Fibroblast of skin of right biceps (primary cell): ENCODE measurements at regions not wholly inside any gene's neighbourhood (a gene's known extent, or its start where the extent isn't known, plus 50 kb on each side); places are given as distances from the start of the nearest gene placed in this dataset.
A peak's percentile ranks its signal among the peaks of the same experiment; 100 is the strongest.
"Not testable (repeated sequence)": the region's sequence is repeated elsewhere in the genome, so short reads cannot be mapped to it uniquely, and the experiment has no call there.

Experiments used
- DNase-seq: peaks from one replicate; pipeline ENCODE4 v3.0.0-alpha.2; 2013

- peak; percentile 11 for DNase-seq
Measured at GRCh38 chr13:80030491-80030890, 310.4 kb downstream of the SPRY2 start.

- no peak for DNase-seq
Measured at GRCh38 chr13:80029170-80029569, 311.8 kb downstream of the SPRY2 start.

GRCh38 chr13:80022146-80022545 lies 318.8 kb downstream of the SPRY2 start:
- DNase-seq, result no peak

DNA sequence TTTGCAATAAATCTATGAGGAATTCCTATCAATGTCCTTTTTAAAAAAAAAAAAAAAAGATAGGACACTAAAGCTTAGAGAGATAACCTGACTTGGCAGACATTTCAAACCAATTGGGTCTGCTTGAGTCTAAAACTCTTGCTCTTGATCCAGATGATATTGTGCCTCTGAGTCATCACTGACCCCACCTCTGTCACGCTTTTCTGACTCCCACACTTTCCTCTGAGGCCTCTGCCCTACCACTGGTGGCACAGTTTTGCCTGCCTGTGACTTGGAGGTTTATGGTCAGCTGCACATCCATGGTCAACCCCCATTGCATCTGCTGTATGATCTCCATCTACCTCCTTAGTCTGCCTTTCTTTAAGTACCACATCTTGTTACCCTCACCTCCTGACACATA lies 328.7 kb downstream of the SPRY2 start:
- DNase-seq, result no peak

DNA sequence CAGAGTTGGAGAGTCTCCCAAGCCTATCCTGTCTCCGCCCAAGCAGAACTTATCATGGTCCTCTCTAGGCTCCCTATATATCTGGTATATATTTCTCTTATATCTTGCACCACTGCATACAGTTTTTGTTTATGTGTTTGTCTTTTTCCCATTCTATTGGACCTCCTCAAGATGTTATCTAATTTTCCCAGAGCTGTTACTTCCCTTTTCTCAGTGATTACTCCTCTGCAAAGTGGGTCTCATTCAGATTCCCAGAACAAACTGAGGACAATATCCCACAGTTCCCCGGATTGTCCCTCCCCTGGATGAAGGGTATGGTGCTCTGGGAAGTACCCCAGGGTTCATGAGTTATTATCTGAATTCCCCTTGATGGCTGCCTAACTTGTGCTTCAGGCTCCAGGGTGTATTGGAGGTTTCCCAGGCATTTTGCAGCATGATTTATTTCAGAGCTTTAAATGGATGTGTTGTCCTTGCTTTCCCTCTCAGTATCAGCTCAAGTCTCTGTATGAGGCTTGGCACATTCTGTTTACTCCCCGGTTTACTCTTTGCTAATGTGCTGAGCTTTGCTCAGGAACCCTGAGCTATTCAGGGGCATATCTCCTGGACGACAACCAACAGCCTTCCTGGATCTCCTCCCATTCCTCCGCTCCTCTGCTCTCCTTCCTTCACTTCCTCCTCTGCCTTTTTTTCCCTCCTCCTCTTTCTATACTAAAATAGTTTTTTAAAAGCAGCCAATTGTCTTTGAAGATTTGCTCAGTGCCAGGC lies 329.3 kb downstream of the SPRY2 start:
- DNase-seq, result no peak

DNA sequence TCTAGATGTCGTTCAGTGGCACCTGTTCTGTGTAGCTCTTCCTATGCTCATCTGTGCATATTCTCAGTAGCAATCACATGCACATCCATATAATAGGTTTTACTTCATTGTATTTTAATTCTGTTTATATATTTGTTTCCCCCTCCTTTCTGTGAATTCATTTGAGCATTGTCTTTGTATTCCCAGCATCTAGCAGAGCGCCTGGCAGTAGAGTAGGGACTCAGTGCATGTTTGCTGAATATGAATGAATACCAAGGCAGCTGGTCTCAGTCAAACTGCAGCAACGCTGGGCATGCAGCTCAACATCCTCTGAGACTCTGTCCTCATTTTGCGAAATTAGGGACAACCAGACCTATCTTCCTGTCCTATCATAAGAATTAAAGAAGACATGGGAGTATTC lies 330.1 kb downstream of the SPRY2 start:
- no peak for DNase-seq

DNA sequence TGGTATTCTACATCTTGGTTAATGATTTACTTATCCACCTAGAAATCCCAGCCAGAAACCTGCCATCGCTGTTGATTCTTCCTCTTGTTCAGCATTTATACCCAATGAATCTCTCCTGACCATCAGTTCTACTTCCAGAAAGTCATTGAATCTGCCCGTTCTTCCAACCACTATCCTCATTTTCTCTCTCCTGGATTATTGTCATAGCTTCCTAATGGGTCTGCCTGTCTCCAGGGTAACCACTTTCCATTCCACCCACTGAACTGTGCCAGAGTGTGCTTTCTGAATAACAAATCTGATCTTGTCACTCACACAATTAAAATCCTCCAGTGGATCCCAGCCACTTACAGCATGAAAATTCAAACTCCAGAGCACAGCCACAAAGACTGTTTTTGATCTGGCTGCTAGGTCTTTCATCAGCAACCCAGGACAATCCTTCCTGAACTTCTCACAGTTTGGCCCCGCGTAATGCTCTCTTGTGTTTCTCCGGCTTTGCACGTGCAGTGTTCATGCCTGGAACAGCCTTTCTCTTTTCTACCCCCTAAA lies 330.6 kb downstream of the SPRY2 start:
- no peak for DNase-seq

DNA sequence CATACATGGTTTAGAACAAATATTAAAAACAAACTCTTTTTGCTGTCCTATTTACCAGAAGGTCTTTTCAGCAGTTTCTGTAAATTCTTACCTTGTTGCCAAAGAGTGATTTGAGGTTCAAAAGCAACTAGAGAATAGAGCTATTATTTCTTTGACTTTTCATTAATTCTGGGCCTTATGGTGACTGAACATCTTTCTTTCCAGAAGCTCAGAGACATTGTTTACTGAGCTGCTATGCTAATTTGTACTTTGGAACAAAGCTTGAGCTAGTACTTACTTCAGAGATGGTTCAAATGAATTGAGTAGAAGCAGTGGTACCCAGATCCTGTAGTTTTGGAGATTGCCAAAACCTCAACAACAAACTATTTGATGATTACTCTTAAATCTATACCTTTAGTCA lies 331.2 kb downstream of the SPRY2 start:
- no peak for DNase-seq

GRCh38 chr13:80006940-80007339 lies 334.0 kb downstream of the SPRY2 start:
- no peak for DNase-seq

GRCh38 chr13:80001510-80001842 lies 339.4 kb downstream of the SPRY2 start:
- DNase-seq, result no peak

DNA sequence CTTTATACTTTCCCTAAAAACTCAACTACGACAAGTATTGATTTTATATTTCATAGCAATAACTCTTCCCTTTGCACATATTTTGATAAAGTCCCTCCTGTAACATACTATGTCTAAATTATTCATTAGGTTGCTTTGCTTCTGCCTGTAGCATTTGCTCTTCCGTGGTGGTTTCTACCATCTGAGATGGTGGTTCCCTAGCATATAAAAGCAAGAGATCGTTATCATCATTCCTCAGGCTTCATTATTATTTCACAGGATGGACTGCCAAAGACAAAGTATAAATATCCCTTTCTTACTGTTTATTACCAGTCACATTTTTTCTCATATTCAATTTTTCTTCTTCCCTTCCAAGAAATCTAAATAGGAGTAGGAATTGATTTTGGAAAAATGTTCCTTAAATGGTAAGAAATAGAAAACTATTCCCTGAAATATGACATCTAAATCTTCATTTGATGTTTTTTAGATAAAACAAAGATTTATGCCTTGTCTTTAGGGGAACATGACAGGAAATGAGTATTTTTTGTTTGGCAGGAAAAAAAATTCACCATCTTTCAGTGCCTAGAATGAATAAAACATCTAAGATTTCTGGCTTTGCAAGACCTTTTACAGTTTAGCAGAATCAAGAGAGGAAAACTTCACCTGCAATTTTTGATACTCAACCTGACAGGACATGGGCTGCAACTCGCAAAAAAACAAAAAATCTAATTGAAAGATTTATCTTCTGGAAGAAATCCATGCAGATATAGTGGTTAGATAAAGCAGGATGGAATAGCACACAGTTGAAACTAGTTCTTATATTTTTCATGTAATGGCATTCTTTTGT lies 340.0 kb downstream of the SPRY2 start:
- DNase-seq, result no peak

GRCh38 chr13:79999601-80000000 lies 341.3 kb downstream of the SPRY2 start:
- DNase-seq, result no peak

DNA sequence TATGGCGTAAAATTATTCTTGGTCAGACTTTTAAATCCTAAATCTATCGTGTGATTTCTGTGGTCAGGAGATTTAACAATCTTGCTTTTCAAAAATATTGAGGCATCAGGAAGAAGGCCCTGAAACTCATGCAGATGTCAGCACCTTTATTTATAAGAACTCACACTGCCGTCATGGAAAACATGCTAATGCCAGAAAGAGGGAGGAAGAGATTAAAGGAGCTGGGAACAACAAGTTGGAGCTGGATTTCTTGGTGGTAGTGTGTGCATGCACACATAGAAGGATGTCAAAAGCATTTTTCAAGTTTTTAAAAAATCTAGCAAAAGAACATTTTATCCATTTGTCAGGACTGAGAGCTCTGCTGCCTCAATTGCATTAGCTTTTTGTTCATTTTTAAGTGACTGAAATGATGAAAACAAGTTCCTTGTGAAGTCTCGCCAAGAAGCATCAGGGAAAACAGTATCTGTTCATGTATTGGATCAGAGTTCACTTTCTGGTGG lies 342.5 kb downstream of the SPRY2 start:
- no peak for DNase-seq

GRCh38 chr13:79997244-79997643 lies 343.7 kb downstream of the SPRY2 start:
- DNase-seq, result no peak

DNA sequence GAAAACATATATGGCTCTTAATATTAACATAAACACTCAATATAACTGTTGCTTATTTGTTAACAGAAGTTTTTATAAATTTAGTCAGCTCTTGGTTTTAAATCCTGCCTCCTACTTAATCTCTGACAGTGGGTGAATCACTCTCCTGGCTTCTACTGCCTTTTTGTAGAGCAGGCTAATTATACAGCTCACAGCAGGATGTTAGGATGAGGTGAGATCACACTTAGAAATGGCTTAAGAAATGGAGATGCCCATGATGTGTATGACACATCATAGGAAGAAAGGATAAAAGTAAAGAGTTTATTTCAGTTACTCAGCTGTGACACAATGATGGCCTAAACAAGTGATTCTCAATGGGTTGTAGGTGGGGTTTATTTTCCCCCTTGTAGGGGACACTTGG lies 345.6 kb downstream of the SPRY2 start:
- peak; percentile 86 for DNase-seq

GRCh38 chr13:79992111-79992510 lies 348.8 kb downstream of the SPRY2 start:
- no peak for DNase-seq

DNA sequence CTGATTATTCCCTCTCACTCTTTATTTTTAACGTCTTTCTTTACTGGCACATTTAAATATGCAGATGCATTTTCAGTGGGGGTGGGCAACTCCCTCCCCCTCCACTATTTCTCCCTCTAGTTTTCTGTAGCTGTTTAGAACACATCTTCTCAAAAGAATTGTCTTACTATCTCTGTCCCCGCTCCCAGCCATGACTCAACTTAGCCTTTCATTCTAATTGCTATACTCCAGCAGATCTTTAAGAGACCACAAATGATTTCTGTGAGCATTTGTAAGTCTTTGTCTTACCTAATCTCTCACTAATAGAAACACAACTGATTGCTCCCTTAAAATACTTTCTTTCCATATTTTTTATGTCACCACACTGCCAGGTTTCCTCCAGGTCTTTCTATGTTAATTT lies 350.9 kb downstream of the SPRY2 start:
- peak; percentile 46 for DNase-seq

DNA sequence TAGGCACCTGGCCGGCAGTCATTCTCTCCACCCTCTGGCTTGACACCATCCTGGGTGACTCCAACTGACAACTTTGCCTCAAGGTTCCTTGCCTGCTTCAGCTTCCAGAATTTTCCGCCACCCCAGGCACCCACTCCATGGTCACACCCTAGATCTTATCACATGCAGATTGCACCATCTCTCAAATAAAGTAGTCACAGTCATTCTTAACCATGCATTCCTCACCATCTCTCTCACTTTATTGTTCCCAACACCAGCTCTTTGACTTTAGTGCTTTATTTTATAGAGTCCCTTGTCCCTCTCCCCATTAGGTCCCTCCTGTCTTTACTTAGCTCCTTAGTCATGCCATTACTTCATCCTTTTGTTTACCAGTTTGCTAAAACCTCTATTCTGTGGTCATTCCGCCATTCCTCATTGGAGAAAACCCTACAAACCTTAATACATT lies 351.7 kb downstream of the SPRY2 start:
- DNase-seq, result peak; percentile 28

DNA sequence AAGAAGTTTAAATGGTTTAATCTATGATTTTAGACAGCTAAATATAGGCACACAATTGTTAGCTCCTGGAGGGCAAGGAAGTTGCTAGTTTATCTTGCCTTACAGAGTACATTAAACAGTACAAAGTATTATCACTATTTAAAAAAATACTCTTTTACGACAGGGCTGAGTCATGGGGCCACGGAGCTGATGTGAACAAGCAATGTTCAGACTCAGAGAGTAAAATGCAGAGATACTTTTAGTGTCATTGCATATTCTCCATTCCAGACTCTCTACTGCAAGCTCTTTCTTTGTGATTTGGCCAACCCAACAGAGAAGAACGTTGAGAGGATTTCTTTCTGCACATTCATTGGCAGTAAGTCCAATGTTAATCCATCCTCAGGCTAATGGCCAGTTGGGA lies 352.4 kb downstream of the SPRY2 start:
- DNase-seq, result peak; percentile 61

DNA sequence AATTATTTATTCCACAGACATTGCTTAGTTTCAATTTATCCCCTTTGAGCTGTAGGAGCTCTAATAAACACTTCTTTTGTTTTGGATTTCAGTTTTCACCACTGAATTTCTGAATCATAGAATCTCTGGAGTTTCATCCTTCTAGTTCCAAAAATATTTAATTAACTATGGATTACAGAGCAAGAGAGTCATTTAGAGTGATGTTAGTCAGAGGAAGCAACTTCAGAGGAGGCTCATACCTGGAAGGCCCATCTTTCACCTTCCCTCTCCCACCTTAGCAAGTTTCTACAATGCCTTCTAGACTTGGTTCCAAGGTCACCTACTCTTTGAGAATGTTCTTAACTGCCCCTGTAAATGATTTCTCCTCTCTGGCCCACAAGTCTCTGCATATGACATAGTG lies 353.2 kb downstream of the SPRY2 start:
- no peak for DNase-seq

DNA sequence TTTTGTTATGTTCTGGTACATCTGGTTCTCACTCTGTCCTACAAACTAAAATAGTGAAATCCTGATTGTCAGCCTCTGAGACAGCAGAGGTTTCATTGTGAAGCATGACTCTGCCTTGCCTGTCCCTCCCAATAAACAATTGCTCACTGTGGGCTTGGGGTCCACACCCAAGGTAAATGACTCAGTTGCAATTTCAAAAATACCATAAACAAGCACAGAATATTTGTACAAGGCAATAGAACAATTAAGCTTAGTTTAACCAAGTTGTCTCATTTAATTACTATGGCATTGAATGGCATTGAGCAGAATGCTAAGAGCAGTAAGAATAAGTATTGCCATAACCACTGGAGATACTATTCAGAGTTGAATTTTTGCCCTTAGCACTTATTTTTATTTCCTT lies 353.6 kb downstream of the SPRY2 start:
- DNase-seq, result no peak

GRCh38 chr13:79986890-79987289 lies 354.0 kb downstream of the SPRY2 start:
- no peak for DNase-seq

DNA sequence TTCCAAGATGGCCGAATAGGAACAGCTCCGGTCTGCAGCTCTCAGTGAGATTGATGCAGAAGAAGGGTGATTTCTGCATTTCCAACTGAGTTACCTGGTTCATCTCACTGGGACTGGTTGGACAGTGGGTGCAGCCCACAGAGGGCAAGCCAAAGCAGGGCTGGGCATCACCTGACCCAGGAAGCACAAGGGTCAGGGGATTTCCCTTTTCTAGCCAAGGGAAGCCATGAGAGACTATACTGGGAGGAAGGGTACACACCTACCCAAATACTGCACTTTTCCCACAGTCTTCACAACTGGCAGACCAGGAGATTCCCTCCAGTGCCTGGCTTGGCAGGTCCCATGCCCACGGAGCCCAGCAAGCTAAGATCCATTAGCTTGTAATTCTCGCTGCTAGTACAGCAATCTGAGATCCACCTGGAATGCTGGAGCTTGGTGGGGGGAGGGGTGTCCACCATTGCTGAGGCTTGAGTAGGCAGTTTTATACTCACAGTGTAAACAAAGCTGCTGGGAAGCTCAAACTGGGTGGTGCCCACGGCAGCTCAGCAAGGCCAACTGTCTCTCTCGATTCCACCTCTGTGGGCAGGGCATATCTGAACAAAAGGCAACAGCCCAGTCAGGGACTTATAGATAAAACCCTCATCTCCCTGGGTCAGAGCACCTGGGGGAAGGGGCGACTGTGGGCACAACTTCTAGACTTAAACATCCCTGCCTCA lies 365.8 kb downstream of the SPRY2 start:
- DNase-seq, result not testable (repeated sequence)
